Sigmoid colon (tissue), 6 donors: ENCODE measurements at regions not wholly inside any gene's neighbourhood (a gene's known extent, or its start where the extent isn't known, plus 50 kb on each side); places are given as distances from the start of the nearest gene placed in this dataset.

ENCODE experiments used
- DNase-seq: peaks from one replicate; pipeline ENCODE4 v3.0.0-alpha.2; 2019
- H3K27ac ChIP-seq, 4 donors: fragments of 200-600 bp; sonication (generic); one replicate each; pipeline ENCODE4 v1.5.1; 2016 to 2019; ENCODE audit warnings: mild to moderate bottlenecking in 1 of 4
- H3K27me3 ChIP-seq, 3 donors: fragments of 200-600 bp; sonication (generic); one replicate each; pipeline ENCODE4 v1.5.1; 2019; ENCODE audit warnings: mild to moderate bottlenecking in 1 of 3
- H3K36me3 ChIP-seq, 4 donors: fragments of 200-600 bp; sonication (generic); one replicate each; pipeline ENCODE4 v1.5.1; 2016 to 2019
- H3K4me1 ChIP-seq, 4 donors: fragments of 200-600 bp; sonication (generic); one replicate each; pipeline ENCODE4 v1.5.1; 2017 to 2019
- H3K4me3 ChIP-seq, 4 donors: fragments of 200-600 bp; sonication (generic); one replicate each; pipeline ENCODE4 v1.5.1; 2017 to 2019; ENCODE audit warnings: mild to moderate bottlenecking in 2 of 4, moderate library complexity in 1 of 4
- H3K9me3 ChIP-seq, 4 donors: fragments of 200-600 bp in 3 of 4; sonication (generic) in 3 of 4; one replicate each; pipeline versions ENCODE4 v1.5.1 to v1.6.1; 2013 to 2019
- EP300 ChIP-seq, 4 donors: sonication (generic); formaldehyde crosslinking; IDR thresholded peaks; one replicate each; pipeline ENCODE4 v1.6.1; 2017; ENCODE audit warnings: antibody characterized with exemption in 4 of 4
- POLR2A ChIP-seq, 2 donors: fragments of 450-650 bp; IDR thresholded peaks; one replicate each; pipeline ENCODE4 v1.6.1; 2016; ENCODE audit warnings: antibody characterized with exemption in 2 of 2, mild to moderate bottlenecking in 2 of 2, moderate library complexity in 2 of 2
- POLR2AphosphoS5 ChIP-seq, 4 donors: sonication (generic); formaldehyde crosslinking; IDR thresholded peaks; one replicate each; pipeline ENCODE4 v1.6.1; 2017; ENCODE audit warnings: antibody characterized with exemption in 4 of 4
- WGBS, 2 donors: extraction: QIAGEN DNeasy Blood & Tissue Kit; methylation state at CpG; one replicate each; pipeline ENCODE4 v1.1.7; 2013; 5-methylcytosine and 5-hydroxymethylcytosine counted together
- intact Hi-C: fragments of 100-400 bp; cut with DNase I; formaldehyde crosslinking; loops from one replicate; pipeline ENCODE4 v1.15.1; 2023
- TF ChIP-seq, protein P1 (sequence below), 4 experiments: fragments of 450-650 bp in 3 of 4; fragments of 200-600 bp in 1 of 4; IDR thresholded peaks; one replicate each; pipeline ENCODE4 v1.5.1; 2016 to 2019; ENCODE audit warnings: antibody characterized with exemption in 4 of 4, mild to moderate bottlenecking in 3 of 4, moderate library complexity in 2 of 4
- donor health status: healthy with polysubstance abuse.
- donor health status: healthy.

GRCh38 chr1:55689800-55690199 is 474.6 kb upstream of the USP24 start:
- Histone ChIP-seq H3K4me3 (no peak overlapping the region), H3K27me3 (no peaks in the 10 kb centered on the region), H3K4me1 (peaks cover 0 to 12% (median 11%) of the 10 kb centered on the region in 4 donors), H3K36me3 (no peaks in the 10 kb centered on the region), H3K27ac (no peak overlapping the region), H3K9me3 (no peaks in the 10 kb centered on the region)
- intact Hi-C loops = no loop called here
- 94 to 95% methylated on average over 3 of the region's 3 CpGs for WGBS, 2 donors
- no peak for DNase-seq
- TF ChIP-seq, protein P1, sequence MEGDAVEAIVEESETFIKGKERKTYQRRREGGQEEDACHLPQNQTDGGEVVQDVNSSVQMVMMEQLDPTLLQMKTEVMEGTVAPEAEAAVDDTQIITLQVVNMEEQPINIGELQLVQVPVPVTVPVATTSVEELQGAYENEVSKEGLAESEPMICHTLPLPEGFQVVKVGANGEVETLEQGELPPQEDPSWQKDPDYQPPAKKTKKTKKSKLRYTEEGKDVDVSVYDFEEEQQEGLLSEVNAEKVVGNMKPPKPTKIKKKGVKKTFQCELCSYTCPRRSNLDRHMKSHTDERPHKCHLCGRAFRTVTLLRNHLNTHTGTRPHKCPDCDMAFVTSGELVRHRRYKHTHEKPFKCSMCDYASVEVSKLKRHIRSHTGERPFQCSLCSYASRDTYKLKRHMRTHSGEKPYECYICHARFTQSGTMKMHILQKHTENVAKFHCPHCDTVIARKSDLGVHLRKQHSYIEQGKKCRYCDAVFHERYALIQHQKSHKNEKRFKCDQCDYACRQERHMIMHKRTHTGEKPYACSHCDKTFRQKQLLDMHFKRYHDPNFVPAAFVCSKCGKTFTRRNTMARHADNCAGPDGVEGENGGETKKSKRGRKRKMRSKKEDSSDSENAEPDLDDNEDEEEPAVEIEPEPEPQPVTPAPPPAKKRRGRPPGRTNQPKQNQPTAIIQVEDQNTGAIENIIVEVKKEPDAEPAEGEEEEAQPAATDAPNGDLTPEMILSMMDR (IDR thresholded peaks at IDR 0.05) = no peak
- TF ChIP-seq EP300 (IDR thresholded peaks at IDR 0.05) (no peak), POLR2A (IDR thresholded peaks at IDR 0.05) (no peak), POLR2AphosphoS5 (IDR thresholded peaks at IDR 0.05) (no peak)

- Histone ChIP-seq H3K27ac (no peak overlapping the region), H3K9me3 (no peaks in the 10 kb centered on the region), H3K4me3 (no peak overlapping the region), H3K27me3 (no peaks in the 10 kb centered on the region), H3K4me1 (no peaks in the 10 kb centered on the region), H3K36me3 (no peaks in the 10 kb centered on the region)
- intact Hi-C loops = no loop called here
- DNase-seq = peak; percentile 68
- 91 to 94% methylated on average over 7 of the region's 7 CpGs for WGBS, 2 donors
- TF ChIP-seq POLR2A (IDR thresholded peaks at IDR 0.05) = no peak
- TF ChIP-seq, protein P1 (IDR thresholded peaks at IDR 0.05) = no peak
- no peak for TF ChIP-seq POLR2AphosphoS5 (IDR thresholded peaks at IDR 0.05)
- no peak for TF ChIP-seq EP300 (IDR thresholded peaks at IDR 0.05)
These were observed 470.4 kb upstream of the USP24 start for GRCh38 chr1:55685560-55685959.

GRCh38 chr1:55684131-55684650 is 469.0 kb upstream of the USP24 start:
- no peaks in the 10 kb centered on the region for H3K4me1 ChIP-seq
- intact Hi-C loops = no loop called here
- no peaks in the 10 kb centered on the region for H3K27me3 ChIP-seq
- no peak overlapping the region for H3K27ac ChIP-seq
- no peaks in the 10 kb centered on the region for H3K9me3 ChIP-seq
- no peak for DNase-seq
- H3K36me3 ChIP-seq = no peaks in the 10 kb centered on the region
- H3K4me3 ChIP-seq = no peak overlapping the region
- TF ChIP-seq EP300 (IDR thresholded peaks at IDR 0.05) = no peak
- TF ChIP-seq POLR2AphosphoS5 (IDR thresholded peaks at IDR 0.05) = no peak
- TF ChIP-seq POLR2A (IDR thresholded peaks at IDR 0.05) = no peak
- TF ChIP-seq, protein P1 (IDR thresholded peaks at IDR 0.05) = no peak

DNA sequence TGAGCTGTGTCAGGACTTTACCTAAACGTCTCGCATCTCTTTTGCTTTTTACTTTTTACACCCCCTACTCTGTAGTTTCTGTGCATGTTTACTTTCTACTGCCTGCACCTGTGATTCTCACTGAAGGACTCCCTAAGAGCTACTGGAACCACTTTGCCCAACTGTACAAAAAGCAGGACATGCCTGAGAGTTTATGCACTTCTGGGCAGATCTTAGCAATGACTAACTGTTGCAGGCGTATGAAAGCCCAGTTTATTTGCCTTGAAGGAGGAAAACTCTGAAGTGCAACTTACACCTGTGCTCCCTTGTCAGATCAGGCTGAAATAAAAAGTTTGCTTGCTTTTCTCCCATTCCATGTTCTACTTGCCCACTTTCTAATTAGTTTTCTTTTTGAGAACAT is 467.0 kb upstream of the USP24 start:
- no peaks in the 10 kb centered on the region for H3K9me3 ChIP-seq
- H3K4me1 ChIP-seq = no peaks in the 10 kb centered on the region
- 92 to 97% methylated on average over 3 of the region's 3 CpGs for WGBS, 2 donors
- no peak overlapping the region for H3K4me3 ChIP-seq
- TF ChIP-seq POLR2AphosphoS5 (IDR thresholded peaks at IDR 0.05) = no peak
- TF ChIP-seq EP300 (IDR thresholded peaks at IDR 0.05) = no peak
- TF ChIP-seq, protein P1 (IDR thresholded peaks at IDR 0.05) = no peak
- TF ChIP-seq POLR2A (IDR thresholded peaks at IDR 0.05) = no peak
- no peaks in the 10 kb centered on the region for H3K27me3 ChIP-seq
- intact Hi-C loops = no loop called here
- no peaks in the 10 kb centered on the region for H3K36me3 ChIP-seq
- no peak for DNase-seq
- no peak overlapping the region for H3K27ac ChIP-seq

DNA sequence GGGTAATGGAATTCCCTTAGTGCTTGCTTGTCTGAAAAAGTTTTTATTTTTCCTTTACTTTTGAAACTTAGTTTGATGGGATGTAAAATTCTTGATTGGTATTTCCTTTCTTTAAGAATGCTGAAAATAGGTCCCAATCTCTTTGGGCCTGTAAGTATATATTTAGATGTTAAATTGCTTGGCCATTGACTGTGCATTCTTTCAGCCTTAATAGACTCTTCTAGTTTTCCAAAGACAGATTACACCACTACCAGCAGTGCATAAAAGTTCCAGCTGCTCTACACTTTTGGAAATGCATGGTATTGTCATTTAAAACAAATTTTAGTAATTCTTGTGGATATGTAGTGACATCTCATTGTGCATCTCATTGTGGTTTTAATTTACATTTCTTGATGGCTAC is 464.8 kb upstream of the USP24 start:
- no peak for DNase-seq
- H3K27me3 ChIP-seq = no peaks in the 10 kb centered on the region
- no peak overlapping the region for H3K4me3 ChIP-seq
- H3K4me1 ChIP-seq = no peaks in the 10 kb centered on the region
- TF ChIP-seq POLR2A (IDR thresholded peaks at IDR 0.05) = no peak
- no peak for TF ChIP-seq POLR2AphosphoS5 (IDR thresholded peaks at IDR 0.05)
- TF ChIP-seq EP300 (IDR thresholded peaks at IDR 0.05) = no peak
- TF ChIP-seq, protein P1 (IDR thresholded peaks at IDR 0.05) = no peak
- no peaks in the 10 kb centered on the region for H3K36me3 ChIP-seq
- no peaks in the 10 kb centered on the region for H3K9me3 ChIP-seq
- no peak overlapping the region for H3K27ac ChIP-seq
- intact Hi-C loops = no loop called here
